Left ventricle myocardium inferior (tissue), 1 donor: ENCODE measurements at regions not wholly inside any gene's neighbourhood (a gene's known extent, or its start where the extent isn't known, plus 50 kb on each side); places are given as distances from the start of the nearest gene placed in this dataset.

Experiments used
- DNase-seq: peaks from one replicate; pipeline ENCODE4 v3.0.0-alpha.2; 2020
- H3K27ac ChIP-seq: fragments of 200-600 bp; replicated peaks from 2 replicates; pipeline ENCODE4 v1.8.0; 2021
- H3K27me3 ChIP-seq: fragments of 200-600 bp; 2 replicates; pipeline ENCODE4 v1.8.0; 2021; ENCODE audit warnings: low read depth
- H3K36me3 ChIP-seq: fragments of 200-600 bp; 2 replicates; pipeline ENCODE4 v1.8.0; 2021
- H3K4me1 ChIP-seq: fragments of 200-600 bp; 2 replicates; pipeline ENCODE4 v1.8.0; 2021
- H3K4me3 ChIP-seq: fragments of 200-600 bp; 2 replicates; pipeline ENCODE4 v1.8.0; 2021; ENCODE audit warnings: mild to moderate bottlenecking, moderate library complexity
- H3K9me3 ChIP-seq: fragments of 200-600 bp; replicated peaks from 2 replicates; pipeline ENCODE4 v1.8.0; 2021
- intact Hi-C: fragments of 100-400 bp; cut with micrococcal nuclease; formaldehyde crosslinking; loops from one replicate; pipeline ENCODE4 v1.11.0; 2022
- TF ChIP-seq, protein P1 (sequence below): fragments of 200-600 bp; IDR thresholded peaks from 2 replicates; pipeline ENCODE4 v1.8.0; 2021; ENCODE audit warnings: antibody characterized with exemption, mild to moderate bottlenecking, borderline replicate concordance
- donor health status: DM: no; HTN: yes; CAD: no; lungs with severe emphysema.

- Histone ChIP-seq H3K4me1 (peaks cover 6% of the 10 kb centered on the region), H3K36me3 (no peaks in the 10 kb centered on the region), H3K4me3 (no peak overlapping the region), H3K9me3 (no peaks in the 10 kb centered on the region), H3K27ac (no peak overlapping the region), H3K27me3 (no peaks in the 10 kb centered on the region)
- DNase-seq, result no peak
- TF ChIP-seq, protein P1, sequence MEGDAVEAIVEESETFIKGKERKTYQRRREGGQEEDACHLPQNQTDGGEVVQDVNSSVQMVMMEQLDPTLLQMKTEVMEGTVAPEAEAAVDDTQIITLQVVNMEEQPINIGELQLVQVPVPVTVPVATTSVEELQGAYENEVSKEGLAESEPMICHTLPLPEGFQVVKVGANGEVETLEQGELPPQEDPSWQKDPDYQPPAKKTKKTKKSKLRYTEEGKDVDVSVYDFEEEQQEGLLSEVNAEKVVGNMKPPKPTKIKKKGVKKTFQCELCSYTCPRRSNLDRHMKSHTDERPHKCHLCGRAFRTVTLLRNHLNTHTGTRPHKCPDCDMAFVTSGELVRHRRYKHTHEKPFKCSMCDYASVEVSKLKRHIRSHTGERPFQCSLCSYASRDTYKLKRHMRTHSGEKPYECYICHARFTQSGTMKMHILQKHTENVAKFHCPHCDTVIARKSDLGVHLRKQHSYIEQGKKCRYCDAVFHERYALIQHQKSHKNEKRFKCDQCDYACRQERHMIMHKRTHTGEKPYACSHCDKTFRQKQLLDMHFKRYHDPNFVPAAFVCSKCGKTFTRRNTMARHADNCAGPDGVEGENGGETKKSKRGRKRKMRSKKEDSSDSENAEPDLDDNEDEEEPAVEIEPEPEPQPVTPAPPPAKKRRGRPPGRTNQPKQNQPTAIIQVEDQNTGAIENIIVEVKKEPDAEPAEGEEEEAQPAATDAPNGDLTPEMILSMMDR, result no peak
- intact Hi-C loops, result no loop called here
These were observed 448.6 kb downstream of the ZNF608 start for GRCh38 chr5:124297826-124298225.

DNA sequence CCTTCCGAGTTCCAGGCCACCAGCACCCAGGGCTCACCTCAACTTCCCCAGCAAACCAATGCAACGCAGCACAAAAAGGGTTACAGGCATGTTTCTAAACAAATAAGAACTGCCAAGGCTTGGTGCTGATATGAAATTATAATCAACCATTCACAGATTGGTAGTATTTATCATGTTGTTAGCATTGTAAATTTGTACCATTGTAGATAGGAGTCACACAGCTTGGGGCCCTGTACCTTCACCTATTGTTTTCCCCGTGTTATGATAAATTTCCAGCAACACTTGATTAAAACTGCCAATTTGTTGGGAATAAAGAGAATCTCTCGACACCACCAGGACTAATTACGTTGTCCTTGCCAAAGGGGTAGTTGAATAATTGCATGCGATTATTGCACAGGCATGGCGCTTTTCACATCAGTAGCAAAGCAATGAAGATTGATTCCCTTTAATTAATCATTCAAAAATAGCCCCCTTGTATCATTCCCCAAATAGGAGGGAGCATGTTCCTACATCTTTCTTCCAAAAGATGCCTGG is 454.1 kb downstream of the ZNF608 start:
- Histone ChIP-seq H3K9me3 (no peaks in the 10 kb centered on the region), H3K27me3 (no peaks in the 10 kb centered on the region), H3K36me3 (no peaks in the 10 kb centered on the region), H3K4me3 (no peak overlapping the region), H3K4me1 (peaks cover 19% of the 10 kb centered on the region), H3K27ac (no peak overlapping the region)
- no peak for DNase-seq
- TF ChIP-seq, protein P1, result no peak
- intact Hi-C loops, result no loop called here

DNA sequence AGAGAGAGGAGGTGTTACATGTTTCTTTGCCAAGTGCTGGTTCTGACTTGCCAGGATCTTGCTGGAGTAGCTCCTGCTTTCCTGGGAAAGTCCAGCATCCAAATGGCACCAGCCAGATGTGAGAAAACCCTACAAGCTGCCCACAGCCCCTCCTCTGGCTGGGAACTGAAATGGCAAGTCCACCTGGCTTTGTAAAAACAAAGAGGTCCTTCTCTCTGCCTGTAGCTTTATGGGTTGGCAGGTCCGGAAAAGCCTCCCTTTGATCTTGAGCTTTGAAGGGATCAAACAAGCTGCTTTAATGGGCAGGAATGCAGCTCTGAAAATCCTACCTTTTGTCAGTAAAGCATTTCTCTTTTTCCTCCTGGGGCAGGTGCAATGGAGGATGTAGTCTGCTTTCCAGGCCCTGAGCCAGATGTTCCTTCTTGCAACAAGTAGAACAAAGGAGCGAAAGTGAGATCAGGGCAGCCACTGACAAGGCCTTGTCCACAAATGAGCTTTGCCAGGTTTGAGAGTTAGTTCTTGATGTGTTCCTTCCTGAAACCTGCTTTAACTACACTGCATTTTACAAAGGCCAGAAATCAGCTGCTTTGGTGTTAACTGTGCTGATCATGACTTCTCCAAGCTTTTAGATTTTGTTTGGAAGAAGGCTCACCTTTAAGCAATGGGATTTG is 456.7 kb downstream of the ZNF608 start:
- H3K27ac ChIP-seq, result no peak overlapping the region
- intact Hi-C loops, result no loop called here
- H3K4me3 ChIP-seq, result no peak overlapping the region
- no peaks in the 10 kb centered on the region for H3K27me3 ChIP-seq
- H3K9me3 ChIP-seq, result no peaks in the 10 kb centered on the region
- no peak for DNase-seq
- TF ChIP-seq, protein P1, result peak; percentile 12
- no peaks in the 10 kb centered on the region for H3K36me3 ChIP-seq
- peaks cover 24% of the 10 kb centered on the region for H3K4me1 ChIP-seq

DNA sequence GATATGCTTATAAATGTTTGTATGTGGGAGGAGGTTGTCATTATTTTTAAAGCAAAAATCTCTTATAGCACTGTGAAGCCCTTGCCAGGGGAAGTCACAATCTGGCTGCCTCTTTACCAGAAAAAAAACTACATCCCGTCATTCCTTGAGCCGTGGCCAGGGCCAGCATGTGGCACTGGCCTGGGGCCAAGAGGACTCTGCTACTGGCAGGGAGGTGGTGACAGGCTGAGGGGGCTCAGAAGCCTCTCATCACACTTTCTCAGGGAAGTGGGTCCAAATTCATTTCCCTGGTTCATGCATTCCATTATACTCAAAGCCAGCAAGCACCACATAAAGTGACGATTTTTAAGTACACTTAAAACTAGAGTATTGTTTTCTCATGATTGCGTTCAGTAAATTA is 457.3 kb downstream of the ZNF608 start:
- Histone ChIP-seq H3K4me1 (peaks cover 24% of the 10 kb centered on the region), H3K9me3 (no peaks in the 10 kb centered on the region), H3K4me3 (no peak overlapping the region), H3K36me3 (no peaks in the 10 kb centered on the region), H3K27me3 (no peaks in the 10 kb centered on the region), H3K27ac (no peak overlapping the region)
- DNase-seq, result peak; percentile 68
- TF ChIP-seq, protein P1, result no peak
- intact Hi-C loops, result no loop called here

GRCh38 chr5:124287813-124288212 is 458.6 kb downstream of the ZNF608 start:
- DNase-seq, result no peak
- TF ChIP-seq, protein P1, result no peak
- H3K9me3 ChIP-seq, result no peaks in the 10 kb centered on the region
- intact Hi-C loops, result no loop called here
- no peaks in the 10 kb centered on the region for H3K27me3 ChIP-seq
- H3K4me1 ChIP-seq, result peaks cover 24% of the 10 kb centered on the region
- no peaks in the 10 kb centered on the region for H3K36me3 ChIP-seq
- H3K27ac ChIP-seq, result no peak overlapping the region
- H3K4me3 ChIP-seq, result no peak overlapping the region
